ENCODE measurements at regions not wholly inside any gene's neighbourhood (a gene's known extent, or its start where the extent isn't known, plus 50 kb on each side); places are given as distances from the start of the nearest gene placed in this dataset.
A peak's percentile ranks its signal among the peaks of the same experiment; 100 is the strongest.

- intact Hi-C loops (cut with DNase I), result loop anchor here in 1 of 2 donors (10.0 kb wide), 1 partner anchor 131 kb away; no protein-coding TSS in a partner anchor
- 8% methylated on average over 9 of the region's 9 CpGs for WGBS, 2 donors
- no peaks in the 10 kb centered on the region for H3K27me3 ChIP-seq (ENCODE audit: control insufficient read depth in 1 of 2, insufficient read depth in 2 of 2, low read length in 1 of 2)
- ATAC-seq (ENCODE audit: low FRiP score), result peak; percentile 88
- H3K27ac ChIP-seq (ENCODE audit: low read depth in 1 of 2, low read length in 2 of 2), result peak overlapping the region; percentile 9 to 73
- DNase-seq, result peak in 1 of 2 donors; percentile 71
- H3K9me3 ChIP-seq (ENCODE audit: control insufficient read depth, low read length), result peaks cover 2% of the 10 kb centered on the region
- no peaks in the 10 kb centered on the region for H3K36me3 ChIP-seq (ENCODE audit: control insufficient read depth in 1 of 2, insufficient read depth in 2 of 2, low read length in 1 of 2)
- peak overlapping the region; percentile 47 to 77 for H3K4me3 ChIP-seq (ENCODE audit: low read length in 2 of 2)
- no peaks in the 10 kb centered on the region for H3K4me1 ChIP-seq (ENCODE audit: control insufficient read depth in 1 of 2, insufficient read depth in 2 of 2, low read length in 2 of 2)
Measured at GRCh38 chr21:16194095-16194787, 464.5 kb downstream of the USP25 start.

- DNase-seq (no peak), ATAC-seq (ENCODE audit: low FRiP score) (peak; percentile 45)
- Histone ChIP-seq H3K9me3 (ENCODE audit: control insufficient read depth, low read length) (peaks cover 2% of the 10 kb centered on the region), H3K27me3 (ENCODE audit: control insufficient read depth in 1 of 2, insufficient read depth in 2 of 2, low read length in 1 of 2) (no peaks in the 10 kb centered on the region), H3K36me3 (ENCODE audit: control insufficient read depth in 1 of 2, insufficient read depth in 2 of 2, low read length in 1 of 2) (no peaks in the 10 kb centered on the region), H3K27ac (ENCODE audit: low read depth in 1 of 2, low read length in 2 of 2) (peak overlapping the region in 1 of 2 donors; percentile 51), H3K4me1 (ENCODE audit: control insufficient read depth in 1 of 2, insufficient read depth in 2 of 2, low read length in 2 of 2) (no peaks in the 10 kb centered on the region), H3K4me3 (ENCODE audit: low read length in 2 of 2) (peak overlapping the region; percentile 47 to 77)
- intact Hi-C loops (cut with DNase I), result loop anchor here in 1 of 2 donors (10.0 kb wide), 1 partner anchor 130 kb away; no protein-coding TSS in a partner anchor
- WGBS, 2 donors, result 4 to 10% methylated on average over 9 of the region's 9 CpGs
Measured at GRCh38 chr21:16194788-16195537, 465.2 kb downstream of the USP25 start.

GRCh38 chr21:16195538-16195910, 465.7 kb downstream of the USP25 start:
- ATAC-seq (ENCODE audit: low FRiP score) (no peak), DNase-seq (no peak)
- no peak overlapping the region for H3K27ac ChIP-seq (ENCODE audit: low read depth in 1 of 2, low read length in 2 of 2)
- no peaks in the 10 kb centered on the region for H3K4me1 ChIP-seq (ENCODE audit: control insufficient read depth in 1 of 2, insufficient read depth in 2 of 2, low read length in 2 of 2)
- H3K36me3 ChIP-seq (ENCODE audit: control insufficient read depth in 1 of 2, insufficient read depth in 2 of 2, low read length in 1 of 2), result no peaks in the 10 kb centered on the region
- H3K4me3 ChIP-seq (ENCODE audit: low read length in 2 of 2), result peak overlapping the region; percentile 48 to 58
- intact Hi-C loops (cut with DNase I), result loop anchor here in 1 of 2 donors (10.0 kb wide), 1 partner anchor 129 kb away; no protein-coding TSS in a partner anchor
- WGBS, 2 donors, result 15 to 24% methylated on average over 4 of the region's 4 CpGs
- H3K9me3 ChIP-seq (ENCODE audit: control insufficient read depth, low read length), result peaks cover 2% of the 10 kb centered on the region
- H3K27me3 ChIP-seq (ENCODE audit: control insufficient read depth in 1 of 2, insufficient read depth in 2 of 2, low read length in 1 of 2), result no peaks in the 10 kb centered on the region

- no peaks in the 10 kb centered on the region for H3K4me1 ChIP-seq (ENCODE audit: control insufficient read depth in 1 of 2, insufficient read depth in 2 of 2, low read length in 2 of 2)
- DNase-seq, result no peak
- 38 to 53% methylated on average over 2 of the region's 2 CpGs for WGBS, 2 donors
- H3K4me3 ChIP-seq (ENCODE audit: low read length in 2 of 2), result peak overlapping the region; percentile 41 to 58
- peaks cover 2% of the 10 kb centered on the region for H3K9me3 ChIP-seq (ENCODE audit: control insufficient read depth, low read length)
- ATAC-seq (ENCODE audit: low FRiP score), result no peak
- intact Hi-C loops (cut with DNase I), result loop anchor here in 1 of 2 donors (10.0 kb wide), 1 partner anchor 129 kb away; no protein-coding TSS in a partner anchor
- no peaks in the 10 kb centered on the region for H3K36me3 ChIP-seq (ENCODE audit: control insufficient read depth in 1 of 2, insufficient read depth in 2 of 2, low read length in 1 of 2)
- H3K27ac ChIP-seq (ENCODE audit: low read depth in 1 of 2, low read length in 2 of 2), result no peak overlapping the region
- H3K27me3 ChIP-seq (ENCODE audit: control insufficient read depth in 1 of 2, insufficient read depth in 2 of 2, low read length in 1 of 2), result no peaks in the 10 kb centered on the region
Measured at GRCh38 chr21:16196001-16196400, 466.2 kb downstream of the USP25 start.

- Histone ChIP-seq H3K4me3 (ENCODE audit: low read length in 2 of 2) (no peak overlapping the region), H3K9me3 (ENCODE audit: control insufficient read depth, low read length) (peaks cover 2% of the 10 kb centered on the region), H3K27ac (ENCODE audit: low read depth in 1 of 2, low read length in 2 of 2) (no peak overlapping the region), H3K27me3 (ENCODE audit: control insufficient read depth in 1 of 2, insufficient read depth in 2 of 2, low read length in 1 of 2) (no peaks in the 10 kb centered on the region), H3K36me3 (ENCODE audit: control insufficient read depth in 1 of 2, insufficient read depth in 2 of 2, low read length in 1 of 2) (no peaks in the 10 kb centered on the region), H3K4me1 (ENCODE audit: control insufficient read depth in 1 of 2, insufficient read depth in 2 of 2, low read length in 2 of 2) (no peaks in the 10 kb centered on the region)
- intact Hi-C loops (cut with DNase I), result loop anchor here in 1 of 2 donors (10.0 kb wide), 1 partner anchor 126 kb away; no protein-coding TSS in a partner anchor
- DNase-seq (no peak), ATAC-seq (ENCODE audit: low FRiP score) (no peak)
- 87 to 91% methylated on average over 3 of the region's 3 CpGs for WGBS, 2 donors
Measured at GRCh38 chr21:16198546-16198945, 468.8 kb downstream of the USP25 start.

GRCh38 chr21:16199539-16199938, 469.8 kb downstream of the USP25 start:
- no peaks in the 10 kb centered on the region for H3K36me3 ChIP-seq (ENCODE audit: control insufficient read depth in 1 of 2, insufficient read depth in 2 of 2, low read length in 1 of 2)
- intact Hi-C loops (cut with DNase I), result loop anchor here in 1 of 2 donors (10.0 kb wide), 1 partner anchor 125 kb away; no protein-coding TSS in a partner anchor
- DNase-seq (no peak), ATAC-seq (ENCODE audit: low FRiP score) (no peak)
- H3K4me3 ChIP-seq (ENCODE audit: low read length in 2 of 2), result no peak overlapping the region
- WGBS, 2 donors, result 3 to 9% methylated on average over 1 of the region's 1 CpG
- H3K9me3 ChIP-seq (ENCODE audit: control insufficient read depth, low read length), result peaks cover 2% of the 10 kb centered on the region
- no peaks in the 10 kb centered on the region for H3K27me3 ChIP-seq (ENCODE audit: control insufficient read depth in 1 of 2, insufficient read depth in 2 of 2, low read length in 1 of 2)
- no peaks in the 10 kb centered on the region for H3K4me1 ChIP-seq (ENCODE audit: control insufficient read depth in 1 of 2, insufficient read depth in 2 of 2, low read length in 2 of 2)
- no peak overlapping the region for H3K27ac ChIP-seq (ENCODE audit: low read depth in 1 of 2, low read length in 2 of 2)

GRCh38 chr21:16201718-16202117, 471.9 kb downstream of the USP25 start:
- no peaks in the 10 kb centered on the region for H3K4me1 ChIP-seq (ENCODE audit: control insufficient read depth in 1 of 2, insufficient read depth in 2 of 2, low read length in 2 of 2)
- intact Hi-C loops (cut with DNase I), result no loop called here
- peaks cover 2% of the 10 kb centered on the region for H3K9me3 ChIP-seq (ENCODE audit: control insufficient read depth, low read length)
- DNase-seq (no peak), ATAC-seq (ENCODE audit: low FRiP score) (no peak)
- H3K4me3 ChIP-seq (ENCODE audit: low read length in 2 of 2), result no peak overlapping the region
- no peaks in the 10 kb centered on the region for H3K36me3 ChIP-seq (ENCODE audit: control insufficient read depth in 1 of 2, insufficient read depth in 2 of 2, low read length in 1 of 2)
- 92 to 94% methylated on average over 1 of the region's 1 CpG for WGBS, 2 donors
- H3K27me3 ChIP-seq (ENCODE audit: control insufficient read depth in 1 of 2, insufficient read depth in 2 of 2, low read length in 1 of 2), result no peaks in the 10 kb centered on the region
- H3K27ac ChIP-seq (ENCODE audit: low read depth in 1 of 2, low read length in 2 of 2), result no peak overlapping the region

- Histone ChIP-seq H3K4me1 (ENCODE audit: control insufficient read depth in 1 of 2, insufficient read depth in 2 of 2, low read length in 2 of 2) (no peaks in the 10 kb centered on the region), H3K27ac (ENCODE audit: low read depth in 1 of 2, low read length in 2 of 2) (no peak overlapping the region), H3K27me3 (ENCODE audit: control insufficient read depth in 1 of 2, insufficient read depth in 2 of 2, low read length in 1 of 2) (no peaks in the 10 kb centered on the region), H3K4me3 (ENCODE audit: low read length in 2 of 2) (no peak overlapping the region), H3K36me3 (ENCODE audit: control insufficient read depth in 1 of 2, insufficient read depth in 2 of 2, low read length in 1 of 2) (no peaks in the 10 kb centered on the region), H3K9me3 (ENCODE audit: control insufficient read depth, low read length) (no peaks in the 10 kb centered on the region)
- intact Hi-C loops (cut with DNase I), result no loop called here
- no peak for DNase-seq
- ATAC-seq (ENCODE audit: low FRiP score), result no peak
- WGBS, 2 donors, result 73 to 78% methylated on average over 3 of the region's 3 CpGs
Measured at GRCh38 chr21:16205527-16205926, 475.7 kb downstream of the USP25 start.

Measured in aorta (tissue), 5 donors.